ENCODE measurements at regions not wholly inside any gene's neighbourhood (a gene's known extent, or its start where the extent isn't known, plus 50 kb on each side); places are given as distances from the start of the nearest gene placed in this dataset.

- H3K27ac ChIP-seq (ENCODE audit: low read length) = no peak overlapping the region
- no peak overlapping the region for H3K4me2 ChIP-seq (ENCODE audit: low read depth, low read length)
Measured at GRCh38 chr4:13985837-13986236, 358.3 kb upstream of the BOD1L1 start.

GRCh38 chr4:13986548-13986947 is 359.0 kb upstream of the BOD1L1 start:
- Histone ChIP-seq H3F3A (ENCODE audit: insufficient read depth, low read length) (no peaks in the 10 kb centered on the region), H3K9me3 (replicated peaks; ENCODE audit: insufficient read depth, low read length) (no peaks in the 10 kb centered on the region), H3K36me3 (replicated peaks; ENCODE audit: insufficient read depth, low read length) (no peaks in the 10 kb centered on the region), H3K9ac (ENCODE audit: low read length) (no peak overlapping the region), H3K27me3 (replicated peaks; ENCODE audit: insufficient read depth, low read length) (no peaks in the 10 kb centered on the region), H3K4me2 (ENCODE audit: low read depth, low read length) (no peak overlapping the region), H2AFZ (ENCODE audit: low read length) (no peak overlapping the region), H3K79me2 (ENCODE audit: low read length) (no peaks in the 10 kb centered on the region), H3K9me2 (replicated peaks; ENCODE audit: insufficient read depth, low read length) (no peaks in the 10 kb centered on the region), H3K4me1 (ENCODE audit: low read length) (peaks cover 21% of the 10 kb centered on the region), H3K27ac (ENCODE audit: low read length) (no peak overlapping the region), H4K20me1 (ENCODE audit: insufficient read depth, low read length) (no peaks in the 10 kb centered on the region), H3K4me3 (ENCODE audit: low read length) (no peak overlapping the region)
- TF ChIP-seq EZH2 (optimal IDR thresholded peaks at IDR 0.05; ENCODE audit: low read depth, low read length) = no peak
- DNase-seq = no peak

More at GRCh38 chr4:13985837-13986236, 358.3 kb upstream of the BOD1L1 start:
- peaks cover 25% of the 10 kb centered on the region for H3K4me1 ChIP-seq (ENCODE audit: low read length)
- no peaks in the 10 kb centered on the region for H3K36me3 ChIP-seq (replicated peaks; ENCODE audit: insufficient read depth, low read length)
- H3K9me3 ChIP-seq (replicated peaks; ENCODE audit: insufficient read depth, low read length) = no peaks in the 10 kb centered on the region
- no peak overlapping the region for H3K4me3 ChIP-seq (ENCODE audit: low read length)
- H3K9ac ChIP-seq (ENCODE audit: low read length) = no peak overlapping the region
- no peaks in the 10 kb centered on the region for H3K9me2 ChIP-seq (replicated peaks; ENCODE audit: insufficient read depth, low read length)
- no peaks in the 10 kb centered on the region for H4K20me1 ChIP-seq (ENCODE audit: insufficient read depth, low read length)
- no peaks in the 10 kb centered on the region for H3F3A ChIP-seq (ENCODE audit: insufficient read depth, low read length)
- no peaks in the 10 kb centered on the region for H3K27me3 ChIP-seq (replicated peaks; ENCODE audit: insufficient read depth, low read length)
- H3K79me2 ChIP-seq (ENCODE audit: low read length) = no peaks in the 10 kb centered on the region
- H2AFZ ChIP-seq (ENCODE audit: low read length) = no peak overlapping the region
- no peak for TF ChIP-seq EZH2phosphoT487 (IDR thresholded peaks at IDR 0.05; ENCODE audit: low read length)
- no peak for TF ChIP-seq CTCF (IDR thresholded peaks at IDR 0.05; ENCODE audit: low read length)
- no peak for TF ChIP-seq EZH2 (optimal IDR thresholded peaks at IDR 0.05; ENCODE audit: low read depth, low read length)
- DNase-seq = no peak

GRCh38 chr4:13988353-13989305 is 361.1 kb upstream of the BOD1L1 start:
- no peaks in the 10 kb centered on the region for H3K9me2 ChIP-seq (replicated peaks; ENCODE audit: insufficient read depth, low read length)
- H3K79me2 ChIP-seq (ENCODE audit: low read length) = no peaks in the 10 kb centered on the region
- H3K4me2 ChIP-seq (ENCODE audit: low read depth, low read length) = no peak overlapping the region
- no peaks in the 10 kb centered on the region for H4K20me1 ChIP-seq (ENCODE audit: insufficient read depth, low read length)
- no peaks in the 10 kb centered on the region for H3K9me3 ChIP-seq (replicated peaks; ENCODE audit: insufficient read depth, low read length)
- no peaks in the 10 kb centered on the region for H3K4me1 ChIP-seq (ENCODE audit: low read length)
- no peaks in the 10 kb centered on the region for H3F3A ChIP-seq (ENCODE audit: insufficient read depth, low read length)
- H3K27me3 ChIP-seq (replicated peaks; ENCODE audit: insufficient read depth, low read length) = no peaks in the 10 kb centered on the region
- no peak overlapping the region for H2AFZ ChIP-seq (ENCODE audit: low read length)
- no peak overlapping the region for H3K27ac ChIP-seq (ENCODE audit: low read length)
- H3K9ac ChIP-seq (ENCODE audit: low read length) = no peak overlapping the region
- DNase-seq = no peak
- H3K4me3 ChIP-seq (ENCODE audit: low read length) = no peak overlapping the region
- TF ChIP-seq EZH2phosphoT487 (IDR thresholded peaks at IDR 0.05; ENCODE audit: low read length) = no peak
- TF ChIP-seq CTCF (IDR thresholded peaks at IDR 0.05; ENCODE audit: low read length) = no peak
- no peak for TF ChIP-seq EZH2 (optimal IDR thresholded peaks at IDR 0.05; ENCODE audit: low read depth, low read length)
- H3K36me3 ChIP-seq (replicated peaks; ENCODE audit: insufficient read depth, low read length) = no peaks in the 10 kb centered on the region

GRCh38 chr4:13989501-13989900 is 362.0 kb upstream of the BOD1L1 start:
- H3K9ac ChIP-seq (ENCODE audit: low read length) = no peak overlapping the region
- no peaks in the 10 kb centered on the region for H3K36me3 ChIP-seq (replicated peaks; ENCODE audit: insufficient read depth, low read length)
- TF ChIP-seq CTCF (IDR thresholded peaks at IDR 0.05; ENCODE audit: low read length) = no peak
- TF ChIP-seq EZH2phosphoT487 (IDR thresholded peaks at IDR 0.05; ENCODE audit: low read length) = no peak
- no peak for TF ChIP-seq EZH2 (optimal IDR thresholded peaks at IDR 0.05; ENCODE audit: low read depth, low read length)
- no peaks in the 10 kb centered on the region for H3K9me3 ChIP-seq (replicated peaks; ENCODE audit: insufficient read depth, low read length)
- no peaks in the 10 kb centered on the region for H3K79me2 ChIP-seq (ENCODE audit: low read length)
- H3K27me3 ChIP-seq (replicated peaks; ENCODE audit: insufficient read depth, low read length) = no peaks in the 10 kb centered on the region
- no peaks in the 10 kb centered on the region for H3F3A ChIP-seq (ENCODE audit: insufficient read depth, low read length)
- H2AFZ ChIP-seq (ENCODE audit: low read length) = no peak overlapping the region
- no peaks in the 10 kb centered on the region for H3K9me2 ChIP-seq (replicated peaks; ENCODE audit: insufficient read depth, low read length)
- H3K4me1 ChIP-seq (ENCODE audit: low read length) = no peaks in the 10 kb centered on the region
- H4K20me1 ChIP-seq (ENCODE audit: insufficient read depth, low read length) = no peaks in the 10 kb centered on the region
- H3K27ac ChIP-seq (ENCODE audit: low read length) = no peak overlapping the region
- no peak overlapping the region for H3K4me2 ChIP-seq (ENCODE audit: low read depth, low read length)
- H3K4me3 ChIP-seq (ENCODE audit: low read length) = no peak overlapping the region
- DNase-seq = no peak

Measured in MM.1S (cell line).